ENCODE measurements at regions not wholly inside any gene's neighbourhood (a gene's known extent, or its start where the extent isn't known, plus 50 kb on each side); places are given as distances from the start of the nearest gene placed in this dataset.

DNA sequence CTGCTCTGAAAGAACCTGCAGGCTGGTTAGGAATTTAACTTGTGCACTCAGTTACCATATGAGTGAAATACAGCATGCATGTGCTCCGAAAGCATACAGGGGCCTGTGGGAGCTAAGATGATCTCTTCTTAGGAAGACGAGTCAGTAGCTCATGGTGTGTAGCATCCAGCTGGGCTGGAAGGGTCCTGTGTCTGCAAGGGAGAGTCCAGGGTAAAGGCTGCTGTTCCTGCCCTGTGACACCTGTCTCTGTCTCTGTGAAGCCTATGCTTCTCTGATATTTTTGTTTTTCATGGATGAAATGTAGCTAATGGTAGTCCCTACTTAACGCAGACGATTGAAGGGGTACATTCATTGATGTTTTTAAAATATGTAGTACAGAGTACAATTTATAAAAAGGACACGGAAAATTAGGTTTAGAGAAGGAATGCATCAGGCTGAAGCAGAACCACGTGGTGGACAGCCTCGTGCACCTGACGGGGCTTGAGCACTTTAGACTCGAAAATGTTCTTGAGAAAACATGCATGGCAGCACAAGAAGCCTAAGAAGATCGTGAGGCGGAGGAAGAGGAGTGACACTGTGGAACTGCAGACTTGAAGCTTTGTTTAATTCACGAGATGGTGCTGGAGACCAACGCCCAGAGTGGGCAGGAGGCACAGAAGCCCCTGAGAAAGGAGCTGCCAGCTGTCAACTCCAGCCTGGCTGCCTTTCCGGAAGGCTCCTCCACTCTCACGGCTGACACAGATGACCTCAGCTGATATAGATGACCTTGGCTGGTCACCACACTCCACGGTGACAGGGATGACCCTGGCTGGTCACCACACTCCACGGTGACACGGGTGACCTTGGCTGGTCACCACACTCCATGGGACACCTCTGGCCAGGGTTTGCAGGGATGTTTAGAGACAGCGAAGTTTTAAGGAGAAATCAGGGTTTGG, 110.6 kb downstream of the TMEM18 start:
- TF ChIP-seq, protein P1, sequence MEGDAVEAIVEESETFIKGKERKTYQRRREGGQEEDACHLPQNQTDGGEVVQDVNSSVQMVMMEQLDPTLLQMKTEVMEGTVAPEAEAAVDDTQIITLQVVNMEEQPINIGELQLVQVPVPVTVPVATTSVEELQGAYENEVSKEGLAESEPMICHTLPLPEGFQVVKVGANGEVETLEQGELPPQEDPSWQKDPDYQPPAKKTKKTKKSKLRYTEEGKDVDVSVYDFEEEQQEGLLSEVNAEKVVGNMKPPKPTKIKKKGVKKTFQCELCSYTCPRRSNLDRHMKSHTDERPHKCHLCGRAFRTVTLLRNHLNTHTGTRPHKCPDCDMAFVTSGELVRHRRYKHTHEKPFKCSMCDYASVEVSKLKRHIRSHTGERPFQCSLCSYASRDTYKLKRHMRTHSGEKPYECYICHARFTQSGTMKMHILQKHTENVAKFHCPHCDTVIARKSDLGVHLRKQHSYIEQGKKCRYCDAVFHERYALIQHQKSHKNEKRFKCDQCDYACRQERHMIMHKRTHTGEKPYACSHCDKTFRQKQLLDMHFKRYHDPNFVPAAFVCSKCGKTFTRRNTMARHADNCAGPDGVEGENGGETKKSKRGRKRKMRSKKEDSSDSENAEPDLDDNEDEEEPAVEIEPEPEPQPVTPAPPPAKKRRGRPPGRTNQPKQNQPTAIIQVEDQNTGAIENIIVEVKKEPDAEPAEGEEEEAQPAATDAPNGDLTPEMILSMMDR (conservative IDR thresholded peaks at IDR 0.05) = no peak
- TF ChIP-seq EZH2 (IDR thresholded peaks at IDR 0.05; ENCODE audit: low read depth) = no peak
